Cardiac fibroblast (primary cell): ENCODE measurements at regions not wholly inside any gene's neighbourhood (a gene's known extent, or its start where the extent isn't known, plus 50 kb on each side); places are given as distances from the start of the nearest gene placed in this dataset.

Experiments
- DNase-seq, 2 donors: peaks; one replicate each; pipeline versions ENCODE4 v3.0.0 to v3.0.0-alpha.2; 2010; ENCODE audit warnings: low read depth in 2 of 2
- H3K4me3 ChIP-seq, 2 donors: replicated peaks in 1 of 2; 1 replicate in 1 of 2; 2 replicates in 1 of 2; pipeline ENCODE4 v1.5.1; 2011; ENCODE audit warnings: low read depth in 2 of 2, low read length in 2 of 2, mild to moderate bottlenecking in 2 of 2, moderate library complexity in 1 of 2
- CTCF ChIP-seq: IDR thresholded peaks from one replicate; pipeline ENCODE4 v1.5.1; 2011; ENCODE audit warnings: low read depth, mild to moderate bottlenecking, low read length, inconsistent platforms

GRCh38 chr6:21423106-21423854 lies 170.3 kb upstream of the SOX4 start:
- H3K4me3 ChIP-seq, result no peak overlapping the region
- DNase-seq, result no peak
- no peak for TF ChIP-seq CTCF

- peak; percentile 10 to 55 for DNase-seq
- H3K4me3 ChIP-seq, result no peak overlapping the region
- TF ChIP-seq CTCF, result no peak
These were observed 166.6 kb upstream of the SOX4 start for GRCh38 chr6:21426841-21427490.

- DNase-seq, result no peak
- no peak overlapping the region for H3K4me3 ChIP-seq
- no peak for TF ChIP-seq CTCF
These were observed 164.3 kb upstream of the SOX4 start for GRCh38 chr6:21429291-21429690.

GRCh38 chr6:21431526-21431925 lies 162.0 kb upstream of the SOX4 start:
- DNase-seq, result no peak
- no peak for TF ChIP-seq CTCF

GRCh38 chr6:21436625-21437024 lies 156.9 kb upstream of the SOX4 start:
- no peak overlapping the region for H3K4me3 ChIP-seq
- no peak for TF ChIP-seq CTCF
- DNase-seq, result no peak

More at GRCh38 chr6:21431526-21431925, 162.0 kb upstream of the SOX4 start:
- H3K4me3 ChIP-seq, result no peak overlapping the region

- no peak for TF ChIP-seq CTCF
- H3K4me3 ChIP-seq, result no peak overlapping the region
- no peak for DNase-seq
These were observed 156.0 kb upstream of the SOX4 start for GRCh38 chr6:21437581-21437980.
